IPS-18a (cell line): ENCODE measurements at regions not wholly inside any gene's neighbourhood (a gene's known extent, or its start where the extent isn't known, plus 50 kb on each side); places are given as distances from the start of the nearest gene placed in this dataset.

ENCODE experiments used
- H3K27ac ChIP-seq: one replicate; pipeline ENCODE4 v1.5.1; 2013; ENCODE audit warnings: low read length
- H3K27me3 ChIP-seq: one replicate; pipeline ENCODE4 v1.6.1; 2013; ENCODE audit warnings: mild to moderate bottlenecking, low read length; ENCODE audit not compliant: control insufficient read depth, insufficient read depth
- H3K36me3 ChIP-seq: one replicate; pipeline ENCODE4 v1.6.1; 2013; ENCODE audit warnings: low read depth, low read length; ENCODE audit not compliant: control insufficient read depth
- H3K4me1 ChIP-seq: one replicate; pipeline ENCODE4 v1.6.1; 2013; ENCODE audit warnings: low read depth, low read length; ENCODE audit not compliant: control insufficient read depth
- H3K4me3 ChIP-seq: one replicate; pipeline ENCODE4 v1.5.1; 2013; ENCODE audit warnings: low read length
- H3K9ac ChIP-seq: one replicate; pipeline ENCODE4 v1.6.1; 2013; ENCODE audit warnings: mild to moderate bottlenecking, low read length, moderate library complexity
- H3K9me3 ChIP-seq: one replicate; pipeline ENCODE4 v1.6.1; 2013; ENCODE audit warnings: low read depth, low read length; ENCODE audit not compliant: control insufficient read depth

GRCh38 chr2:215737477-215737876 is 275.9 kb downstream of the MREG start:
- no peaks in the 10 kb centered on the region for H3K27me3 ChIP-seq
- H3K27ac ChIP-seq, result no peak overlapping the region
- H3K9ac ChIP-seq, result no peak overlapping the region
- H3K9me3 ChIP-seq, result no peaks in the 10 kb centered on the region
- no peaks in the 10 kb centered on the region for H3K4me1 ChIP-seq
- no peaks in the 10 kb centered on the region for H3K36me3 ChIP-seq
- no peak overlapping the region for H3K4me3 ChIP-seq

GRCh38 chr2:215736653-215737290 is 276.6 kb downstream of the MREG start:
- no peak overlapping the region for H3K27ac ChIP-seq

GRCh38 chr2:215731108-215731658 is 282.2 kb downstream of the MREG start:
- no peaks in the 10 kb centered on the region for H3K36me3 ChIP-seq
- no peaks in the 10 kb centered on the region for H3K4me1 ChIP-seq
- H3K27me3 ChIP-seq, result no peaks in the 10 kb centered on the region
- no peak overlapping the region for H3K9ac ChIP-seq
- H3K27ac ChIP-seq, result no peak overlapping the region
- H3K9me3 ChIP-seq, result no peaks in the 10 kb centered on the region
- no peak overlapping the region for H3K4me3 ChIP-seq

More at GRCh38 chr2:215736653-215737290, 276.6 kb downstream of the MREG start:
- Histone ChIP-seq H3K9me3 (no peaks in the 10 kb centered on the region), H3K36me3 (no peaks in the 10 kb centered on the region), H3K4me1 (no peaks in the 10 kb centered on the region), H3K27me3 (no peaks in the 10 kb centered on the region), H3K4me3 (no peak overlapping the region), H3K9ac (no peak overlapping the region)

GRCh38 chr2:215729985-215730620 is 283.2 kb downstream of the MREG start:
- H3K9me3 ChIP-seq, result no peaks in the 10 kb centered on the region
- no peak overlapping the region for H3K9ac ChIP-seq
- H3K27me3 ChIP-seq, result no peaks in the 10 kb centered on the region
- H3K4me3 ChIP-seq, result no peak overlapping the region
- no peaks in the 10 kb centered on the region for H3K36me3 ChIP-seq
- no peaks in the 10 kb centered on the region for H3K4me1 ChIP-seq
- H3K27ac ChIP-seq, result no peak overlapping the region

GRCh38 chr2:215728504-215729065 is 284.8 kb downstream of the MREG start:
- H3K36me3 ChIP-seq, result no peaks in the 10 kb centered on the region
- H3K9ac ChIP-seq, result no peak overlapping the region
- no peaks in the 10 kb centered on the region for H3K27me3 ChIP-seq
- no peaks in the 10 kb centered on the region for H3K9me3 ChIP-seq
- no peaks in the 10 kb centered on the region for H3K4me1 ChIP-seq
- no peak overlapping the region for H3K4me3 ChIP-seq
- no peak overlapping the region for H3K27ac ChIP-seq

- Histone ChIP-seq H3K9me3 (no peaks in the 10 kb centered on the region), H3K9ac (no peak overlapping the region), H3K27ac (no peak overlapping the region), H3K27me3 (no peaks in the 10 kb centered on the region), H3K36me3 (no peaks in the 10 kb centered on the region), H3K4me3 (no peak overlapping the region), H3K4me1 (no peaks in the 10 kb centered on the region)
These were observed 285.5 kb downstream of the MREG start for GRCh38 chr2:215727507-215728503.

- Histone ChIP-seq H3K4me1 (no peaks in the 10 kb centered on the region), H3K27me3 (no peaks in the 10 kb centered on the region), H3K4me3 (no peak overlapping the region), H3K36me3 (no peaks in the 10 kb centered on the region), H3K27ac (no peak overlapping the region), H3K9me3 (no peaks in the 10 kb centered on the region), H3K9ac (no peak overlapping the region)
These were observed 287.3 kb downstream of the MREG start for GRCh38 chr2:215726070-215726469.

GRCh38 chr2:215724146-215724545 is 288.3 kb upstream of the FN1 start:
- Histone ChIP-seq H3K27me3 (no peaks in the 10 kb centered on the region), H3K9ac (no peak overlapping the region), H3K4me1 (no peaks in the 10 kb centered on the region)

GRCh38 chr2:215723631-215724011 is 287.8 kb upstream of the FN1 start:
- Histone ChIP-seq H3K36me3 (no peaks in the 10 kb centered on the region), H3K4me3 (no peak overlapping the region), H3K27ac (no peak overlapping the region), H3K4me1 (no peaks in the 10 kb centered on the region), H3K9ac (no peak overlapping the region), H3K9me3 (no peaks in the 10 kb centered on the region), H3K27me3 (no peaks in the 10 kb centered on the region)

More at GRCh38 chr2:215724146-215724545, 288.3 kb upstream of the FN1 start:
- no peaks in the 10 kb centered on the region for H3K9me3 ChIP-seq
- H3K4me3 ChIP-seq, result no peak overlapping the region
- no peak overlapping the region for H3K27ac ChIP-seq
- H3K36me3 ChIP-seq, result no peaks in the 10 kb centered on the region

- H3K9ac ChIP-seq, result no peak overlapping the region
- H3K4me1 ChIP-seq, result no peaks in the 10 kb centered on the region
- no peaks in the 10 kb centered on the region for H3K36me3 ChIP-seq
- no peak overlapping the region for H3K4me3 ChIP-seq
- no peaks in the 10 kb centered on the region for H3K9me3 ChIP-seq
- no peak overlapping the region for H3K27ac ChIP-seq
- H3K27me3 ChIP-seq, result no peaks in the 10 kb centered on the region
These were observed 287.2 kb upstream of the FN1 start for GRCh38 chr2:215722986-215723630.

GRCh38 chr2:215722125-215722524 is 286.3 kb upstream of the FN1 start:
- no peak overlapping the region for H3K9ac ChIP-seq

More at GRCh38 chr2:215722125-215722524, 286.3 kb upstream of the FN1 start:
- H3K4me1 ChIP-seq, result no peaks in the 10 kb centered on the region
- no peak overlapping the region for H3K4me3 ChIP-seq
- no peaks in the 10 kb centered on the region for H3K9me3 ChIP-seq
- H3K27ac ChIP-seq, result no peak overlapping the region
- H3K27me3 ChIP-seq, result no peaks in the 10 kb centered on the region
- no peaks in the 10 kb centered on the region for H3K36me3 ChIP-seq
